NCI-H2029 treated with DMSO at 0.1 percent for 48 hours (cell line): ENCODE measurements at regions not wholly inside any gene's neighbourhood (a gene's known extent, or its start where the extent isn't known, plus 50 kb on each side); places are given as distances from the start of the nearest gene placed in this dataset.

Experiments
- DNase-seq: peaks from one replicate; lab custom pipeline; 2025; lab: John Stamatoyannopoulos, UW

GRCh38 chr22:22148905-22149304 is 95.7 kb upstream of the VPREB1 start:
- no peak for DNase-seq

GRCh38 chr22:22144858-22145257 is 99.7 kb upstream of the VPREB1 start:
- DNase-seq: no peak

- no peak for DNase-seq
These were observed 101.1 kb upstream of the VPREB1 start for GRCh38 chr22:22143448-22143847.

- no peak for DNase-seq
These were observed 101.9 kb upstream of the VPREB1 start for GRCh38 chr22:22142661-22143060.

GRCh38 chr22:22141771-22142591 is 102.6 kb upstream of the VPREB1 start:
- DNase-seq: no peak

GRCh38 chr22:22141031-22141430 is 103.6 kb upstream of the VPREB1 start:
- DNase-seq: no peak

- DNase-seq: no peak
These were observed 105.2 kb upstream of the VPREB1 start for GRCh38 chr22:22139364-22139763.

- DNase-seq: no peak
These were observed 105.7 kb upstream of the VPREB1 start for GRCh38 chr22:22138915-22139314.

GRCh38 chr22:22137891-22138290 is 106.7 kb upstream of the VPREB1 start:
- DNase-seq: no peak

GRCh38 chr22:22133910-22134309 is 110.7 kb upstream of the VPREB1 start:
- no peak for DNase-seq

GRCh38 chr22:22130953-22131608 is 113.5 kb upstream of the VPREB1 start:
- DNase-seq: no peak

GRCh38 chr22:22129387-22129786 is 115.2 kb upstream of the VPREB1 start:
- no peak for DNase-seq

GRCh38 chr22:22128440-22128839 is 116.1 kb upstream of the VPREB1 start:
- DNase-seq: no peak

- DNase-seq: no peak
These were observed 117.5 kb upstream of the VPREB1 start for GRCh38 chr22:22127100-22127499.

GRCh38 chr22:22125579-22126468 is 118.8 kb upstream of the VPREB1 start:
- DNase-seq: no peak

GRCh38 chr22:22125028-22125578 is 119.5 kb upstream of the VPREB1 start:
- no peak for DNase-seq

- DNase-seq: no peak
These were observed 120.2 kb upstream of the VPREB1 start for GRCh38 chr22:22124374-22124773.

GRCh38 chr22:22123960-22124278 is 120.7 kb upstream of the VPREB1 start:
- no peak for DNase-seq

GRCh38 chr22:22123118-22123959 is 121.2 kb upstream of the VPREB1 start:
- no peak for DNase-seq

GRCh38 chr22:22122348-22123117 is 122.1 kb upstream of the VPREB1 start:
- DNase-seq: no peak

GRCh38 chr22:22121445-22121844 is 123.1 kb upstream of the VPREB1 start:
- DNase-seq: no peak
